Cardiac fibroblast (primary cell): ENCODE measurements at regions not wholly inside any gene's neighbourhood (a gene's known extent, or its start where the extent isn't known, plus 50 kb on each side); places are given as distances from the start of the nearest gene placed in this dataset.

Source experiments
- DNase-seq, 2 donors: peaks; one replicate each; pipeline versions ENCODE4 v3.0.0 to v3.0.0-alpha.2; 2010; ENCODE audit warnings: low read depth in 2 of 2
- H3K4me3 ChIP-seq, 2 donors: replicated peaks in 1 of 2; 1 replicate in 1 of 2; 2 replicates in 1 of 2; pipeline ENCODE4 v1.5.1; 2011; ENCODE audit warnings: low read depth in 2 of 2, low read length in 2 of 2, mild to moderate bottlenecking in 2 of 2, moderate library complexity in 1 of 2
- TF ChIP-seq, protein P1 (sequence below): IDR thresholded peaks from one replicate; pipeline ENCODE4 v1.5.1; 2011; ENCODE audit warnings: low read depth, mild to moderate bottlenecking, low read length, inconsistent platforms

GRCh38 chr4:175253184-175253902, 335.2 kb downstream of the ADAM29 start:
- DNase-seq: peak in 1 of 2 donors; percentile 23
- TF ChIP-seq, protein P1, sequence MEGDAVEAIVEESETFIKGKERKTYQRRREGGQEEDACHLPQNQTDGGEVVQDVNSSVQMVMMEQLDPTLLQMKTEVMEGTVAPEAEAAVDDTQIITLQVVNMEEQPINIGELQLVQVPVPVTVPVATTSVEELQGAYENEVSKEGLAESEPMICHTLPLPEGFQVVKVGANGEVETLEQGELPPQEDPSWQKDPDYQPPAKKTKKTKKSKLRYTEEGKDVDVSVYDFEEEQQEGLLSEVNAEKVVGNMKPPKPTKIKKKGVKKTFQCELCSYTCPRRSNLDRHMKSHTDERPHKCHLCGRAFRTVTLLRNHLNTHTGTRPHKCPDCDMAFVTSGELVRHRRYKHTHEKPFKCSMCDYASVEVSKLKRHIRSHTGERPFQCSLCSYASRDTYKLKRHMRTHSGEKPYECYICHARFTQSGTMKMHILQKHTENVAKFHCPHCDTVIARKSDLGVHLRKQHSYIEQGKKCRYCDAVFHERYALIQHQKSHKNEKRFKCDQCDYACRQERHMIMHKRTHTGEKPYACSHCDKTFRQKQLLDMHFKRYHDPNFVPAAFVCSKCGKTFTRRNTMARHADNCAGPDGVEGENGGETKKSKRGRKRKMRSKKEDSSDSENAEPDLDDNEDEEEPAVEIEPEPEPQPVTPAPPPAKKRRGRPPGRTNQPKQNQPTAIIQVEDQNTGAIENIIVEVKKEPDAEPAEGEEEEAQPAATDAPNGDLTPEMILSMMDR: peak; percentile 23
- H3K4me3 ChIP-seq: no peak overlapping the region

DNA sequence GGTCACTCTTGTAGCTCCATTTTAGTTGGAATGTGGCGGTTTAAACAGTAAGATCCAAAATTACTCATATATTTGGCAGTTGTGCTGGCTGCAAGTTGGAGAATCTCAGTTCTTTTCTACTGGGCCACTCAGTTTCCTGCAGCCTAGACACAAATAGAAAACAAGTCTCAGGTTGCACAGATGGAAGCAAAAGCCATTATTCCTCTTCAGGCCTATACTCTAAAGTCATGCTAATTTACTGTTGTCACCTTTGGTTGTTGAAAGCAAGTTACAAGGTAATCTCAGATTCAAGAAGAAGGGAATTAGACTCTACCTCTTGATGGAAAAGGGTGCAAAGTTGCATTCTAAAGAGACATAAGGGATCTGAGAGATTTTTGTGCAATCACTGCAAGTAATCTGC, 345.4 kb downstream of the ADAM29 start:
- DNase-seq: no peak
- no peak overlapping the region for H3K4me3 ChIP-seq
- TF ChIP-seq, protein P1: no peak

- TF ChIP-seq, protein P1: no peak
- no peak overlapping the region for H3K4me3 ChIP-seq
- no peak for DNase-seq
Observed at GRCh38 chr4:175271010-175271630, 353.0 kb downstream of the ADAM29 start.

DNA sequence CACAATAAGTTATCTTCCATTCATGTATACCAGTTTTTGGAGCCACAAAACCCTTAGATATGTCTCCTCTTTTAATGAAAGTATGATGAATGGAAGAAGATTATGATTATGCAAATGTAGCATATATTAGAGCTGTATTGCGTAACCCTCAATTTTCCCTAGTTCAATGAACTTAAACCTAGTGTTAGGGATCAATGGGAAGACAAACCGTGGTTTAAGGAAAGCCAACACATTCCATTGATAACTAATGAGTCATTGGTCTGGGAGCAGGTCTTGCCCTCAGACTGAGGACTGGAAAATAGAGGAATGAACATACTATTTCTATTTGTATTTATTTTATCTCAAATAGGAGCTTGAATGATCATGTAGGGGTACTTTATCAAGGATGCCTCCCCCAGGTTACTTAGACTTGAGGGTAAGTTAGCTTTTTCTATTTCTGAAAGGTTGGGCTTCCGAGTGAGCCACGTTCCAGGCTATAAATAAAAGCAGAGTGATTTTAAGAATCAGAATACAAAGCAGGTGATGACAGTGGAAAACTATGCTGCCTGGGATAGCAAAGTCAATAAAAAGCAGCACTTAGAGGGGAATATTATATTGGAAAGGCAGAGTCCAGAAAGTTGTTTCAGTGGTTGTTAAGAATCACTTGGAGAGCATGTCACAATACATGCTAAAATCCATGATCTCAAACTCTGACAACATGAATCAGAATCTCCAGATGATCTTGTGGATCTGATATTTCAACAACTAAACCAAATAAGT, 356.0 kb downstream of the ADAM29 start:
- H3K4me3 ChIP-seq: no peak overlapping the region
- peak in 1 of 2 donors; percentile 11 for DNase-seq
- TF ChIP-seq, protein P1: no peak

GRCh38 chr4:175277816-175278215, 359.7 kb downstream of the ADAM29 start:
- DNase-seq: no peak
- TF ChIP-seq, protein P1: no peak
- H3K4me3 ChIP-seq: no peak overlapping the region

- no peak for DNase-seq
- TF ChIP-seq, protein P1: no peak
- no peak overlapping the region for H3K4me3 ChIP-seq
Observed at GRCh38 chr4:175280153-175280552, 362.0 kb downstream of the ADAM29 start.
